GM11168 (cell line): ENCODE measurements at regions not wholly inside any gene's neighbourhood (a gene's known extent, or its start where the extent isn't known, plus 50 kb on each side); places are given as distances from the start of the nearest gene placed in this dataset.

Source experiments
- in situ Hi-C: fragments of 300-500 bp; cut with MboI; formaldehyde crosslinking; loops from one replicate; pipeline ENCODE4 v1.12.0; 2022; ENCODE audit warnings: low sequenced_read_pairs; ENCODE audit not compliant: unreplicated experiment

DNA sequence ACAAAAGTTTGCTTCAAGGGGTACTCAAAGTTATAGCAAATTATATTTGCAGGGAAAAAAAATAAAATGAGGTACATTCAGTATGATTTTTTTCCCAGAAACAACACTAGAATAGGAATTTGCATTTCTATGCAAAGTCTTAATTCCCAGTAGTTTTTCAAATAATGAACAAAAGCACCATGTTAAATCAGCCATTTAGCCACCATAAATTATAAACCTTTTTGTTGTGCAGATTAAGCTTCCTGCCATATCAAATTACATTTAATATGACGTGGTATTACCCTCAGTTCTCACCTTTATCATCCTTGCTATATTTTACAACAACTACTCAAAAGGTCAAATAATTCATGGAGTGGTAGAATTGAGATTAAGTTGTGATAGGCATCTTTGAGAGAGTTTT, 136.6 kb upstream of the FRY start:
- in situ Hi-C loops: no loop called here

DNA sequence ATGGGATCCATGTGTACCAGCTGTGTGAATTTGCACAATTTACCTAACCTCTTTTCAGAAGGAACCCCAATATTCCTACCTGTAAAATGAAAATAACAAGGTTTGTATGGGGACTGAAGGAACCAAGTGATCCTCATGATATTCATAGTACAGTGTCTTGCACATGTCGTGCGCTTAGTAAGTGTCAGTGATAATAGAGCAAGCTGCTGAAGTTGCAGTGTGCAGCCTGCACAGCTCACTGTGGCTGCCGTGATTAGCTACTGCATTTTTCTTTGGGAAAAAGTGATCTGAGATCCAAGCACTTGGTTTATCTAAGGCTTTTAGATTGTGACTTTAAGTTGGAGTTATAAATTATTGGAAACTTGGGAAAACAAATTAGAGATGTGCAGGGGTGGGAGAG, 135.9 kb upstream of the FRY start:
- in situ Hi-C loops: no loop called here

DNA sequence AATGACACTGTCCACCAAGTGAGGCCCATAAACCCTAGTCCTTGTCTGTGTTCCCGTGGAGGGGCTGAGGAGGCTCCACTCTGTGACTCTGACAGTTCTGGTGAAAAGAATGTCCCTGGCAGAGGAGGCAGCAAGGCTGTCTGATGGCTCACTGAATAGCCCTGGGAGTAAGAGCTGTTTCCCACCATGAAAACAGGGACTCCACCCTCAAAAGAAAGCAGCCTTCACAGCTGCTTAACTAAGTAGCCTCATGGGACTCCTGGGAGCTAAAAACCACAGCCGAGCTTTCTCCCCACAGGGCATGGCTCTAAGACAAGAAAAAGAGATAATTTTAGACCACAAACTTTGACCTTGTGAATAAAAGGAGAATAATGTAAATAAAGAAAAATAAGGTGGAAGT, 135.1 kb upstream of the FRY start:
- in situ Hi-C loops: no loop called here

DNA sequence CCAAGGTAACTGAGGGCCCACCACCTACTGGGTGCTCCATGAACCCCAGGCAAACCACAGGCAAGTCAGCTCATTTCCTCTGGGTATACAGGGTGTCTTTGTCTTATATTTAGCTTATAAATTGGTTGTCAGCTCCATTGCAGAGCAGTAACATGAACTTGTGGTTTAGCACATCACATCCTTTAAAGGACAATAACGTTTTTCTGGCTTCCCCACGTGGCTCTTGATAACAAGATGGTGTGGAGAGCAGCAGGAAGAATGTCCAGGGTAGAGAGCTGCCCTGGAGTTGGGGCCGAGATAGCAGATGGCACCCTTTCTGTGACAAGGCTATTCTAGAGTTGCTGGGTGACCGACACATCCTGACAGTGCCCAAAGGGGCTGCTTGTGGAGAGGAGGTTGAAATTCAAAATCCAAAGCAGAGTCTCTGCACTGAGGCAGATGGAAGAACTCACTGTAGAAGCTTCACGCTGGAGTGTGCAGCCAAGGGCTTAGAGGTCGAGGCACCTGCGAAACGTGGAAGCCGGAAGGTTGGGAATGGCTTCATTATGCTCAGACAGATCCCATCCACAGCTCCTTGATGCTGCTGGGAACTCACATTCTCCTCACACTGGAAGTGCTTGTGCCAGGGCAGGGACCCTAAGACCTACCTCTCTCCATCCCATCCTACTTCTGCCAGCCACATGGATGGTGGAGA, 133.0 kb upstream of the FRY start:
- in situ Hi-C loops: no loop called here

DNA sequence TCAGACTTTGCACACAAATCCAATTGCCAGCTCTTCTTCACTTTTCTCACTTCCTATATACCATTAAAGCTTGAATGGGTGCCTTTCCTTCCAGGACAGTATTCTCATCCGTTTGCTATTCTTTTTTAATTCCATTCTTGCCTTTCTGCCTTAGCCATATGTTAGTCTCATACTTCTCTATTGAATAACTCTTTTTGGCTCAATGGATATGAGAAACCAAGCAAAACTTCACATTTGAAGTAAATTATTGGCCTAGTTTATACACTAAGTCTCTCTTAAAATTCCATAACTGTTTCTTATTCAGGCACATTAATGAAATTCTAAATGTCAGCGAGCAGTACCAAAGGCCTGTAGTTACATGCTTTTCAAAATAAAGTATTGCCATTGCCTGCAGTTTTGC, 129.6 kb upstream of the FRY start:
- in situ Hi-C loops: no loop called here

DNA sequence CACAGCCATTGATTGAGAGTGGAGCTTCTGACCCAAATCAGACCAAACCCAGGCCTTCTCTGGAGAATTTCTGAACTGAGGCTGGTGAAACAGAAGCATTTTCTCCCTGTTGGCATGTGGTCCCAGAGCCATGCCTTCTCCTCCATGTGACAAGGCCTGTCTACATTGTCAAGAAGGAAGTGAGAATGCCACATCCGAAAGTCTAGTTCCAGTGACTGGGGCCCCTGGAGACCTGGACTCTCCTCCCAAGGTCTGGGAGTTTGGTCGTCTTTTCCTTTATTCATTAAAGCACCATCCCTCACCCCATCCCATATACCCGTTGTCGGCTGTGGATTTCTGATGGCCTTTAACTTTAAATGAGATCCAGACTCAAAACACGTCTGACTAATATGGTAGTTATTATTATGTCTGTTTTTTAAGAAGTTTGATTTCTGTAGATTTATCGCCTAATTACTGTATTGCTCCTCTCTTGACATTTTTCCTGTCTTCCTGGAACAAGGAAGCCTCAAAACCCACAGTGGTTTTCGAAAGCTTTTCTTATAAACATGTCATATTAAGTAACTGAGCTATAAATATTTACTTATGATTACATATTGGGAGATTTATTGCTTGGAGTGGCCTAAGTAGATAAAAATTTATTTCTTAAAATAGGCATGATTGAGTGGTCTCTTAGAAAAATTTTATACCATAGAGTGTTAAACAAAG, 128.3 kb upstream of the FRY start:
- in situ Hi-C loops: no loop called here

DNA sequence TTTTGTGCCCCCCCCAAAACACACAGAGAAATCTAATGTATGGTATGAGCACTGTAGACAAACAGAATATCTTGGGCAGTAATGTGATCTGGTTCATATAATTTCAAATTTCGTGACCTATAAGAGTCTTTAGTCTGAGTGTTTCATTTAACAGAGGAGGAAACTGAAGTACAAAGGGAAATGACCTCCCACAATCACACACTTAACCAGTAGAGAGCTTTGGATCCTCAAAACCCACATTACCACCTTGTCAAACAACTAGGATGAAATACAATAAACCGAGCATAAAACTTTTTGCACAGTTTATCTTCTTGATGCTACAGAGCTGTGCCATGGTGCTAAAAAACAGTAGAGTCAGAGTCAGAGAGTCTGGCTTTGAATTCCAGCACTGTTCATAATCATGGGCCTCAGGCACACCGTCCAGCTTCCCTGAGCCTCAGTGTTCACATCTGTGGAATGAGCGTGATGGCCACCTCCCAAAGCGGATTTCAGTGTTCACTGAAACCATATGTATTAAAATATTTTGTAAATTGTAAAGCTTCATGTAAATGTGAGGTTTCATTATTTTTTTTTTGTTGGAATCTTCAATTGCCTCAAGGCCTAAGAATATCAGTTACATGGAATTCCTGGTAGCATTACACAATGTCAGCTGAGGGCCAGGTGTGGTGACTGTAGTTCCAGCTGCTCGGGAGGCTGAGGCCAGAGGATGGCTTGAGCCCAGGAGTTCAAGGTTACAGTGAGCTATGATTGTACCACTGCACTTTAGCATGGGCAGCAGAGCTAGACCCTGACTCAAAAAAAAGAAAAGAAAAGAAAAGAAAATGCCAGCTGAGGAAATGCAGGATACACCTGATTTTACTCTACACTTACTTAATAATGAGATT, 126.4 kb upstream of the FRY start:
- in situ Hi-C loops: no loop called here

DNA sequence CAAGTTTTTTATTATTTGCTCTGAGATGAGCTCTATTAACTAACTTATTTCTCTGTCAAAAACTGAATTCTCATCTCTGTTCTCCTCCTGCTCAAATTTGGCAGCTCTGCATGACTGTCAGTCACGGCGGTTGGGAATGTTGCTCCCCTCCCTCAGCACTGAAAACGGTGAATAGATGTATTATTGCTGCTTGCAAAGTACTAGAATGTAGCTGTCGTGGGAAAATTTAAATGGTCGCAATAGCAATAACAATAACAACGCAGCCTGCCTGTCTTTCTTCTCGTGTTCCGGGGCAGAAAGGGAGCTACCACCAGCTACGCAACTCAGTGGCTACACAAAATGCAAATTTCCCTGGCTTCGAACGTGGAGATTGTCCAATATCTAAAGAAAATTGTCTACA, 125.6 kb upstream of the FRY start:
- in situ Hi-C loops: no loop called here

DNA sequence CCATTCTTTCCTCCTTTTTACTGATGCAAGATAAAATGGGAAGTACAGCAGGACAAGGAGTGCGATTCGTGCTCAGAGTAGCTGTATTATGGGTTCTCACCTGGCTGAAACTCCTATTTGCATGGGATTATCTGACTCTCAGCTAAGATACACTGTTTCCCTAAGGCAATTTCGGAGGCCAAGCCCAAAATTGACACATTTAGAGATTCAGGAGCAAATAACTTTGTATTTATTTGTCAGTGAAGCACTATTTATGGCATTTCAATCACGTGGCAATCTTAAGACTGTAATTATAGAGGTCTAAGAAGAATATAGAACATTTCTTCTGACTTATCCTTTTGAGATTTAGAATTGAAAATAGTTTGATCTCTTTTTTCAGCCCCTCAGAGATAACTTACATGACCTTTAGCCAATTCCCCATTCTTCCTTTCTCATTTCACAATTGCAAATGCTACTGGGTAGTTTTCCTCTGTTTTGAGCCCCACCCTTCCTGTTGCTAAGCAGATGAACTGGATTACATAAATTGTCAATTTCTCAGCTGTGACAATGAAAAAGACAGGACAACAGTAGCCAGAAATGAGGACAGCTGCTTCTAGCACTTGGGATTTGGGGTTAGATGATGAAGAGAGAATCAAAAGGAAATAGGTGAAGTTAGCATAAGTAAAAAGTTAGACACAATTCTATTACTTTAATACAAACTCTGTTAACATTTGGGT, 122.7 kb upstream of the FRY start:
- in situ Hi-C loops: no loop called here

DNA sequence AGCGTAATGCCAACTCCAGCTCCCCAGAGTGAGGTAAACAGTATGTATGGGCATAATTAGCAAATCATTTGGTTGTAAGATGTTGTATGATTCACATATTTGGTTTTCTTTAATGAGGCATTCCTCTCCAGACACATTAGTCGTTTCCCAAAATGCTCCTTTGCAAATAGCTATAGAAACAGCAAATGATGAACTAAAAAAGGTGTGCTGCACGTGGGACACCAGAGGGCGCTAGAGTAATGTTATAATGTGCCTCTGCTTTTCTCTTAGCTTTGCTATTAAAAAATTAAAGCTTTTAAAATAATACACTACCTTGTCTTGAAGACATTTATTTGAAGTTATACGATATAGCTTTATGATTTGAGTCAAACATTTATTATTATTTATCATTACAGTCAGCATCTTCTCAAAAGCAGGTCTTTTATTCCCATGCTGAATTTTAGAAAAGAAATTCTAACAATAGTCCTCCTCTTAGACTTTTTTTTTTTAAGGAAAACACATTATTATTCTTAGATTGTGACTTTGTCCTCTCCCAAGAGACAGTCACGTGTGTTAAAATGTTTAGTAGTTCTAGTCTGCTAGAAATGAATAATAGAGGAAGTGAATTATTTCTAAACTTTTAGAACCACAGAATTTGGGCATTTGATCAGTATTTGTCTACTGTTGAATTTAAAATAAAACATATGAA, 121.6 kb upstream of the FRY start:
- in situ Hi-C loops: loop anchor here (10.0 kb wide), 1 partner anchor 405 kb away; the partner anchor contains the start of genes BRCA2 and ZAR1L

DNA sequence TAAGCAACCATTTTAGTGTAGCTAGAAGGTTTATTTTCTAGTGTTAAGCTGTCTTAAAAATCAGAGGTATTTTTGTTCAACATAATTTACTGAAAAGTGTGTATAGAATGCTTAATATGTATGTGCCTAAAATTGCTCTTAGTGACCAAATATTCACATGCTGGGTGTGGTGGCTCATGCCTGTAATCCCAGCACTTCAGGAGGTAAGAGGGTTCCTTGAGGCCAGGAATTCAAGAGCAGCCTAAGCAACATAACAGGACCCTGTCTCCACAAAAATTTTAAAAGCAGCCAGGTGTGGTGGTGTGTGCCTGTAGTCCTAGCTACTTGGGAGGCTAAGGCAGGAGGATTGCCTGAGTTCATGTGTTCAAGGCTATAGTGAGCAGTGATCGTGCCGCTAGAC, 120.9 kb upstream of the FRY start:
- in situ Hi-C loops: loop anchor here (10.0 kb wide), 1 partner anchor 404 kb away; the partner anchor contains the start of genes BRCA2 and ZAR1L

DNA sequence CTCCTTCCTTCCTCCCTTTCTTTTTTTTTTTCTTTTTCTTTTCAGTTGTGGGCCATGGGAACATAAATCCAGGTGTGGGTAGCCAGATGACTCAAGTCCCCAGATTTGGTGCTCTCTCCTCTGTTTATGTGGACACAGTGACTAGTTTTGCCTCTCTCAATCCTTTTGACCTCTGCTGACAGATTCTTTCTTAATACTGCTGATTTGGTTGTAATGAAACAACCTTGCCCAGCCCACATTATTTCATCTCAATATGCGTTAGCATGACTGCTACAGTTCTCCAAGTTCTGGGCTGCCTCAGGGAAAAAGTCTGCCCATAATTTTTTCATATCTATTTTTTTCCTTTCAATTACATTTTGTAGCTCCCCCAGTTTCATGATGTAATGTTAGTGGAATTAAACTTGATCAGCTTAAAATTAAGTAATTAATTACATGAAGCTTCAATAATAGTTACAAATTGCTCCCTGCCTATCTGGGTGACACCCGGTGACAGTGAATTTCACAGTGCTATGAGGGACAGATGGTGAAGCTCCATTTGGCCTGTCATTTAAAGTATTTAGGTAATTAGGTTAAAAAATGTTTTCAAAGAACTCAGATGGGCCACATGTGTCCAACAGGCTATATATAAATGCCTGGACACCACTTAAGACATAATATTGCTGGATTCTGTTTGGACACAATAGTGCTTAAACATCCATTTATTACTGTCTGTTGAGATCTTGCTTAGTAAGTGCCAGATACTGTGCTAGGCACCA, 118.8 kb upstream of the FRY start:
- in situ Hi-C loops: loop anchor here (10.0 kb wide), 1 partner anchor 402 kb away; the partner anchor contains the start of genes BRCA2 and ZAR1L

DNA sequence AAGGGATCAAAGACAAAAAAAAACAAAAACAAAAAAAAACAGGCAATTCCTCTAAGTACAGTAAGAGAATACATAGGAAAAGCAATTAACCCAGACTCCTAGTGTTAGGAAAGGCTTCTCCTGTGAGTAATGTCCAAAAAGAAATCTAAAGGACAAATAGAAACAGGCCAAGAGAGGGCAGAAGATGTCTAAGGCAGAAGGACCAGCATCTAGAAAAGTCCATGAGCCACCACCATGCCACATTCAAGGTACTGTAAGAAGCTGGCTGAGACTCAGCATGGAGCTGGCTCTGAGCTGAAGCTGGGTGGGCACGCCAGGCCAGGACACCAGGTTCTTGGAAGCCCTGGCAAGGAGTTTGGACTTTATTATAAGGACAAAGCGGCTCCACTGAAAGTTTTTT, 118.1 kb upstream of the FRY start:
- in situ Hi-C loops: loop anchor here (10.0 kb wide), 1 partner anchor 401 kb away; the partner anchor contains the start of genes BRCA2 and ZAR1L

DNA sequence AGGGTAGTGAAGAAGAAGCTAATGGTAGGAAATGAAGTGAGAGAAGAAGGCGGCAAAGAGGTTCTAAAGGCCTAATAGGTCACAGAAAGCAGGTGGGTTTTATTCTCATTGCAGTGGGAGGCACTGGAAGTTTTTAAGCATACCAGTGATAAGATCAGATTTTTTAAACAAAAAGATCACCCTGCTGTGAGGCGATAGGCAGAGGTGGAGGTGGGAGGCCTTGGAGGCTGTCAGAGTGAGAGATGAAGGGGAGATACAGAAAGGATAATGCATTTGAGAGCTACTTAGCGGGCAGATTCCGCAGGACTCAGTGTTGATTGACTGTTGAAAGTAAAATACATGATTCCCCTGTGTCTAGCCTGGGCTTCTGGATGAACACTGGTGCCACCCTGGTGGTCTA, 116.7 kb upstream of the FRY start:
- in situ Hi-C loops: loop anchor here (10.0 kb wide), 1 partner anchor 400 kb away; the partner anchor contains the start of genes BRCA2 and ZAR1L

DNA sequence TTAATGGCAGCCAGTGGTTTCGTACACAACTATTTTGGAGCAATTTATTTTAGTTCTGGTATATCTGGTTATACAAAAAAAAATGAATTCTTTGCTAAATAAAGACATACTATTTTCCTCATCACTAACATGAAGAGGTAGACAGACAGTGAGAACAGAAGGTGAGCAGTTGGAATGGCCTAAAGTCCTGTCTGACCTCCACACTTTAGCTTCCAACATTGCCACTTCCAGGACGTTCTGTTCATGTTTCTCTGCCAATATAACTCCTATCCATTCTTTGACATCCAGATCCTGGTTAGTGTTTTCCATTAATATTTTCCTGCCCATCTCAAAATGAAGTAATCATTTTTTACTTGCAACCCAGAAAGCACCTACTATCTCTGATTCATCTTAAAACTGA, 112.9 kb upstream of the FRY start:
- in situ Hi-C loops: loop anchor here (10.0 kb wide), 1 partner anchor 396 kb away; the partner anchor contains the start of genes BRCA2 and ZAR1L

DNA sequence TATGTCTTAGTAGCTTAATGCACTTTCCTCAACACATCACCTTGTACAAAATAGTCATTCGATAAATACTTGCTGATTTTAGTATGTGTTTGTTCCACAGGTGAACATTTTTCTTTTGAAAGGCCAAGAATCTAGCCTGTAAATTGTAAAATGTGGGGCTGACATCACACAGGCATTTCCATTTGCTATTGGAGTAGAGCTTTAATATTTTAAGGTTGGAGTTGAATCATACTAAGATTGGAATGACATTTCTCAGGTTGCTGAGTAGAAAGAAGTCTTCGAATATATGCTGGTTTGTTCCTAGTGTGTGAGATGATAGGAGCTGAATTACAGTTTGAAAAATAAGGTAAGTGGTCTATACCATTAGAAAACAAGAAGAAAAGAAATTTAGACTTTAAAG, 112.3 kb upstream of the FRY start:
- in situ Hi-C loops: loop anchor here (10.0 kb wide), 1 partner anchor 396 kb away; the partner anchor contains the start of genes BRCA2 and ZAR1L

DNA sequence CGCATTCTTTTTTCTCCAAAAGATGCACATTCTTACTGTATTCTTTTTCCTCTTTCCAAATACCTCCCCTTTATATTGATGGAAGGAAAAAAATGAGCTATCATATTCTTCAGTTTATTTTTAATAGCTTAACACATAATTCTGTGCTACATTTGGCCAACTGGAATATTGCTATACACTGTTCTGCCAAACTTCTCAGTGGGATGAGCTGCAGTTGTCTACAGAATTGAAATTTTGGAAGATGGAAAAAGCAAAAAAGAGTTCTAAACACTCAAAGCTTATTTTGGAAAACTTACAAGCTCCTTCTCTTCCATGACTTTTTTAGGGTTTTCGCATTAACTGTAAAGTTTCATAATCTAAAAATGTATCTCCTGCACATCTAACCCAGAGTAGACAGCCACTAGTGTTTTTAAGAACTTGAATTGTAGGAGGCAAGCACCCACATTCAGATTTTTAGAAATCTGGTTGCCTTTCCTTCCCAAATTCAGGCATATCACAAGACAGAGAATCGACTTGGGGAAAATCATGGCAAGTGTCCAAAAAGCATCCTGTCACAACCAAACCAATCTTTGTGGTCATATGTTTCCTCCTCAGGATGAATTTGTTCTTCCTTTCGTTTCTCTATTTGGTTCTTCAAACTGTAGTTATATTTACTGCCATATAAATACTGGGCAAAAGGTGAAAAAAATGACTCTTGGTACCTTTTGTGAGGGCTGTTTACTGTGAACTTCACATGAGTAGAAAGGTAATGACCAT, 111.4 kb upstream of the FRY start:
- in situ Hi-C loops: loop anchor here (10.0 kb wide), 1 partner anchor 395 kb away; the partner anchor contains the start of genes BRCA2 and ZAR1L

DNA sequence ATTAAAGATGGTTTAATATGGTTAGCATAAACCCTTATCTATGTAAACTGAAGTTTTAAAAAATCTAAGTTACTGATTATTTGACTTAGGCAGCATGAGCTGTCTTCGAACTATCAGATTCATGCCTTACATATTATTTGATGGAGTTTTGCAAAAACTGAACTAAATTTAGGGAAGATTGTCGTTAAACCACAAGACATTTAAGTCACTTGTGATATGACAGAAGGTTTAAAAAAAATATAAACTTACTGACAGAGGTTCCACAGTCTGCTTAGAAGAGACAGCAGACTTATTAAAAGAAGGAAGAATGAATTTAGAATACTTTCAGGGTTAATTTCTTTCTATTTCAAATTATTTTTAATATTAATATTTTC, 110.9 kb upstream of the FRY start:
- in situ Hi-C loops: no loop called here
